ENCODE measurements at regions not wholly inside any gene's neighbourhood (a gene's known extent, or its start where the extent isn't known, plus 50 kb on each side); places are given as distances from the start of the nearest gene placed in this dataset.

GRCh38 chr1:231103961-231104360 is 57.9 kb upstream of the TRIM67 start:
- TF ChIP-seq EZH2 (IDR thresholded peaks at IDR 0.05; ENCODE audit: insufficient read depth, low read length) (no peak), CTCF (IDR thresholded peaks at IDR 0.05; ENCODE audit: insufficient read depth, low read depth, low read length) (no peak)

Measured in astrocyte (in vitro differentiated cells and primary cell).